Smooth muscle cell (in vitro differentiated cells): ENCODE measurements at regions not wholly inside any gene's neighbourhood (a gene's known extent, or its start where the extent isn't known, plus 50 kb on each side); places are given as distances from the start of the nearest gene placed in this dataset.

ENCODE experiments used
- DNase-seq: peaks from one replicate; lab custom pipeline; 2025; ENCODE audit not compliant: unreplicated experiment; lab: John Stamatoyannopoulos, UW
- H2AFZ ChIP-seq: fragments of 200-600 bp; sonication (generic); 2 replicates; pipeline ENCODE4 v1.6.0; 2016; ENCODE audit warnings: antibody characterized with exemption, low read depth, mild to moderate bottlenecking
- H3F3A ChIP-seq: fragments of 200-600 bp; sonication (generic); 2 replicates; pipeline ENCODE4 v1.6.0; 2017; ENCODE audit warnings: antibody characterized with exemption, low read depth
- H3K27ac ChIP-seq: fragments of 200-600 bp; sonication (generic); 2 replicates; pipeline ENCODE4 v1.5.1; 2016; ENCODE audit warnings: low read depth, mild to moderate bottlenecking
- H3K27me3 ChIP-seq: fragments of 200-600 bp; sonication (generic); 2 replicates; pipeline ENCODE4 v1.6.1; 2016; ENCODE audit warnings: low read depth, mild to moderate bottlenecking
- H3K36me3 ChIP-seq: fragments of 200-600 bp; sonication (generic); 2 replicates; pipeline ENCODE4 v1.5.1; 2016; ENCODE audit warnings: low read depth
- H3K4me1 ChIP-seq: fragments of 200-600 bp; sonication (generic); 2 replicates; pipeline ENCODE4 v1.5.1; 2016; ENCODE audit warnings: low read depth
- H3K4me2 ChIP-seq: fragments of 200-600 bp; sonication (generic); 2 replicates; pipeline ENCODE4 v1.6.0; 2016; ENCODE audit warnings: mild to moderate bottlenecking
- H3K4me3 ChIP-seq: fragments of 200-600 bp; sonication (generic); 2 replicates; pipeline ENCODE4 v1.5.1; 2016; ENCODE audit warnings: mild to moderate bottlenecking
- H3K79me2 ChIP-seq: fragments of 200-600 bp; sonication (generic); 2 replicates; pipeline ENCODE4 v1.6.0; 2016; ENCODE audit warnings: low read depth, mild to moderate bottlenecking
- H3K9ac ChIP-seq: fragments of 200-600 bp; sonication (generic); 2 replicates; pipeline ENCODE4 v1.6.0; 2016; ENCODE audit warnings: low read depth
- H3K9me3 ChIP-seq: fragments of 200-600 bp; sonication (generic); replicated peaks from 2 replicates; pipeline ENCODE4 v1.5.1; 2016; ENCODE audit warnings: low read depth
- H4K20me1 ChIP-seq: fragments of 200-600 bp; sonication (generic); 2 replicates; pipeline ENCODE4 v1.6.0; 2016; ENCODE audit warnings: low read depth
- WGBS: methylation state at CpG from one replicate; pipeline ENCODE4 v1.1.7; 2016; ENCODE audit warnings: low lambda C conversion rate; 5-methylcytosine and 5-hydroxymethylcytosine counted together
- TF ChIP-seq, protein P1 (sequence below): fragments of 200-600 bp; sonication (generic); IDR thresholded peaks from 2 replicates; pipeline ENCODE4 v1.5.1; 2017; ENCODE audit warnings: borderline replicate concordance, mild to moderate bottlenecking, antibody characterized with exemption; ENCODE audit not compliant: insufficient read depth, poor library complexity, severe bottlenecking

DNA sequence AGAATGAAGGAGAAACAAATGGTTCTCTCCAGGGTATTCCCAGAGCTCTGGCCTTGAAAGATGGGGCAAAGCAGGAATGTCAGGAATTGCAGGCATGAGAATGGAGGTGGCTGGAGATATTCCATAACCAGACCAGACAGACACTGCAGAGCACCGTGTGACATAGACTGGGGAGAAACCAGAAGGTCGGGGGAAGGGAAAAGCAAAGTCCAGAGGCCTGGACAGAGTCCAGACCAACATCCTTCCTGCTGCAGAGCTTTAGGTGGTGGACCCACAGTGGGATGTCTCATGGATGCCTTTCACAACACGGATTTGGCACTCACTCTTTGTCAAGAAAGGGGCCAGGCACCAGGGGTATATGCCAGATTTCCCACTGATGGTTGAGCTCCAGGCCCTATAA, 177.2 kb upstream of the INHBA start:
- Histone ChIP-seq H3K27ac (peak overlapping the region; percentile 72), H3K9ac (no peak overlapping the region)
- WGBS, result 22% methylated on average over 3 of the region's 3 CpGs

DNA sequence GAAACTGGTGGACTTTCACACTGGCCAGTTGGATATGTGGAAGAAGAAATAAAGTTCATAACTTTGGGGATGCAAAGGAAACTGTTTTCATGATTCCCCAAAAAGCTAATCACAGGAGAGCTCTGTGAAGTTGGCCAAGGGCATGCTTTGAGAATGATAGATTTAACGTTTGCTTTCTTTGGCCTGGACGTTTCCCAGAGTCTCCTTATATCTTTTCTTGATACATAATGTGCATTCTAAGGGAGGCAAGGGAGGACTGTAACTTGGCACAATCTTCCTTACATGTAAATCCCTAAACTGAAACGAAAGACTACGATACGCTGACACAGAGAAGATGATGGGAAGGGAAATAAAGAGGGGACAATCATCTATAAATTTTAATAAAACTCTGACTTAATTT, 176.5 kb upstream of the INHBA start:
- WGBS, result 70% methylated on average over 5 of the region's 5 CpGs
- peak overlapping the region; percentile 7 for H3K9ac ChIP-seq
- no peaks in the 10 kb centered on the region for H3K36me3 ChIP-seq
- no peaks in the 10 kb centered on the region for H3K79me2 ChIP-seq
- no peak for DNase-seq
- no peaks in the 10 kb centered on the region for H3K9me3 ChIP-seq
- no peaks in the 10 kb centered on the region for H3K27me3 ChIP-seq
- TF ChIP-seq, protein P1, sequence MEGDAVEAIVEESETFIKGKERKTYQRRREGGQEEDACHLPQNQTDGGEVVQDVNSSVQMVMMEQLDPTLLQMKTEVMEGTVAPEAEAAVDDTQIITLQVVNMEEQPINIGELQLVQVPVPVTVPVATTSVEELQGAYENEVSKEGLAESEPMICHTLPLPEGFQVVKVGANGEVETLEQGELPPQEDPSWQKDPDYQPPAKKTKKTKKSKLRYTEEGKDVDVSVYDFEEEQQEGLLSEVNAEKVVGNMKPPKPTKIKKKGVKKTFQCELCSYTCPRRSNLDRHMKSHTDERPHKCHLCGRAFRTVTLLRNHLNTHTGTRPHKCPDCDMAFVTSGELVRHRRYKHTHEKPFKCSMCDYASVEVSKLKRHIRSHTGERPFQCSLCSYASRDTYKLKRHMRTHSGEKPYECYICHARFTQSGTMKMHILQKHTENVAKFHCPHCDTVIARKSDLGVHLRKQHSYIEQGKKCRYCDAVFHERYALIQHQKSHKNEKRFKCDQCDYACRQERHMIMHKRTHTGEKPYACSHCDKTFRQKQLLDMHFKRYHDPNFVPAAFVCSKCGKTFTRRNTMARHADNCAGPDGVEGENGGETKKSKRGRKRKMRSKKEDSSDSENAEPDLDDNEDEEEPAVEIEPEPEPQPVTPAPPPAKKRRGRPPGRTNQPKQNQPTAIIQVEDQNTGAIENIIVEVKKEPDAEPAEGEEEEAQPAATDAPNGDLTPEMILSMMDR, result no peak
- no peaks in the 10 kb centered on the region for H4K20me1 ChIP-seq
- peak overlapping the region; percentile 73 for H2AFZ ChIP-seq
- H3K27ac ChIP-seq, result peak overlapping the region; percentile 72
- H3K4me1 ChIP-seq, result no peaks in the 10 kb centered on the region
- peak overlapping the region; percentile 46 for H3K4me2 ChIP-seq
- no peak overlapping the region for H3K4me3 ChIP-seq
- peaks cover 3% of the 10 kb centered on the region for H3F3A ChIP-seq

More for the DNA sequence above, 177.2 kb upstream of the INHBA start:
- Histone ChIP-seq H3F3A (peaks cover 6% of the 10 kb centered on the region), H3K36me3 (no peaks in the 10 kb centered on the region), H3K79me2 (no peaks in the 10 kb centered on the region), H3K4me2 (peak overlapping the region; percentile 46), H3K9me3 (no peaks in the 10 kb centered on the region), H2AFZ (no peak overlapping the region), H4K20me1 (no peaks in the 10 kb centered on the region), H3K27me3 (no peaks in the 10 kb centered on the region), H3K4me1 (no peaks in the 10 kb centered on the region), H3K4me3 (no peak overlapping the region)
- no peak for DNase-seq
- TF ChIP-seq, protein P1, result no peak

DNA sequence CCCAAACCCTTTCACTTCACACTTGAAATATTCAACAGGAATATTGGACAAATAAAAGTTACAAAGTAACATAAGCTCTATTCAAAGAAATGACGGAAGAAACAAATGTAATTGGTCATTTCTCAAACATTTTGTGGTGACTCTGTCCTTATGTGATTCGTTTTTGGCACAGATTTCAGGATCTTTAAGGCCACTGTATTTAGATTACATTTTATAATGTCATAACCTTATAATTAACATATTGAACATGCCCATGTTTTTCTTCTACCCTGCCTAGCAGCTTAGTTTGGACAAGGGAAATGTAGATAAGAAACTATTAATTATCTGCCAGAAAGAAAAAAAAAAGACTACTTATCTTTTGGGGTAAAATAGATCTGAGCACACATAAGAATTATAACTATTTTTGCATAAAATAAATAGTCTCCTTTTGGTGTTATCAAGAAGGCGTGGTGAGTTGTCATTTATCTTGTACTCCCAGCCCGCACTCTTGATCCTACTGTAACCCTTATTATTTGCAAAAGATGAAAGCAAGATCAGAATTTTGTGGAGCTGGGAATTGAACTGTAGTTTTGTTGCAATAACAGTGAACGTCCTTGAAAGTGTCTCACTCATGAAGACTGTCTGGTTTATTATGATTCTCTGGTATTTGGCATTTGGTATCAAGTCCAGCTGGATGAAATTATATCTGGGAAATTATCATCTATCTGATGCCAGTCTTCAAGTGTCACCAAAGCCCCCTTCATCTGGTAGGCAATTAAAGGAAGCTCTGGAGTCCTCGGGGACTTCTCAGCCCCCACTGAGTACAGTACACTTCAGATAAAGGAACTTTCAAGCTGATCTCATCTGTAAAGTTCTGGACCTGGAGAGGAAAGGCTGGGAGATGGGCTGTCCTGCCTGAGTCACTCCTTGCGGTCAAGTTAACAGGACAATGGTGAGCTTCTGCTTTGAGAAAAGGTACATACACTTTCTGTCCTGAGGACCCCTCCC, 175.7 kb upstream of the INHBA start:
- no peak for DNase-seq

More for the DNA sequence above, 175.7 kb upstream of the INHBA start:
- H3K27me3 ChIP-seq, result no peaks in the 10 kb centered on the region
- no peaks in the 10 kb centered on the region for H3K36me3 ChIP-seq
- H2AFZ ChIP-seq, result peak overlapping the region; percentile 73
- no peaks in the 10 kb centered on the region for H4K20me1 ChIP-seq
- H3K4me1 ChIP-seq, result no peaks in the 10 kb centered on the region
- H3K4me2 ChIP-seq, result peak overlapping the region; percentile 46
- TF ChIP-seq, protein P1, result no peak
- H3K27ac ChIP-seq, result peak overlapping the region; percentile 72
- 54% methylated on average over 7 of the region's 7 CpGs for WGBS
- no peaks in the 10 kb centered on the region for H3K9me3 ChIP-seq
- H3K9ac ChIP-seq, result peak overlapping the region; percentile 7
- H3F3A ChIP-seq, result no peaks in the 10 kb centered on the region
- no peak overlapping the region for H3K4me3 ChIP-seq
- H3K79me2 ChIP-seq, result no peaks in the 10 kb centered on the region
